Body of pancreas (tissue), 4 donors: ENCODE measurements at regions not wholly inside any gene's neighbourhood (a gene's known extent, or its start where the extent isn't known, plus 50 kb on each side); places are given as distances from the start of the nearest gene placed in this dataset.

ENCODE experiments used
- CTCF ChIP-seq, 7 experiments: fragments of 450-650 bp in 4 of 7; fragments of 200-600 bp in 3 of 7; sonication (generic) in 3 of 7; IDR thresholded peaks; one replicate each; pipeline ENCODE4 v1.5.1; 2016 to 2019; ENCODE audit warnings: antibody characterized with exemption in 7 of 7
- POLR2A ChIP-seq, 3 donors: fragments of 450-650 bp; IDR thresholded peaks; one replicate each; pipeline ENCODE4 v1.6.1; 2016; ENCODE audit warnings: antibody characterized with exemption in 3 of 3, mild to moderate bottlenecking in 2 of 3

- no peak for TF ChIP-seq POLR2A (IDR thresholded peaks at IDR 0.05)
- no peak for TF ChIP-seq CTCF (IDR thresholded peaks at IDR 0.05)
Observed at GRCh38 chr1:178577882-178578281, 65.0 kb downstream of the TEX35 start.
